ENCODE measurements at regions not wholly inside any gene's neighbourhood (a gene's known extent, or its start where the extent isn't known, plus 50 kb on each side); places are given as distances from the start of the nearest gene placed in this dataset.

DNA sequence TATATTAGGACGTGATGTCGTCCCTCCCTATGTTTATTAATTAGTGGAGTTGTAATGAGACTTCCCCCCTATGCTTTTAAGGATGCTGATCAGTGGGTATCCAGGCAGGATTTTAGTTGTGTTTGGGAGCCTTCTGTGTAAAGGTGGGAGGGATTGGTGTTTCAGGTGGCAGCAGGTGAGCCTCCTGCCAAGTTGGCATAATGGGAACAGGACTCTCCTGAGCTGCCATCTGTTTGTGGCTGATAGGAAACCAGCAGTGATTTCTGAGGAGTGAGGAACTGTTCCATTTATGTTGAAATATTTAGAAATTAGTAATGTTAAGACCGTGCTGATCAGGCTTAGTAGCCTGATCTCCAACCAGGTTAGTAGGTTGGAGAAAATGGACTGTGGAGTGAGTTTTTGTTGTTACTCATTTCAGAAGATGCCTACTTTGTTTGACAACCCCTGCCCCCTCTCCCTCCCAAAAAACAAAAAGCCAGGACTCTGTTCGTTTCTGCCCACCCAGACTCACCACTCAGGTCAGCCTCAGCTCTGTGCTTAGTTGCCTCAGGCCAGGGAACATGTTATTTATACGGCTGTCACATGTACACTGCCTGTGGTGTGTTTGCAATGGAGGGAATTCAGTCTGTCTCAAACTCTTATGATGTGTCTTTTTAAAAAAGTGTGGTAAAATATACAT is 55.4 kb upstream of the TULP4 start:
- TF ChIP-seq NR2C1 (IDR thresholded peaks at IDR 0.05) (no peak), NR2C1 (tag; IDR thresholded peaks at IDR 0.05) (no peak), NELFE (IDR thresholded peaks at IDR 0.05; ENCODE audit: insufficient read depth, insufficient read length) (no peak), ZEB2 (IDR thresholded peaks at IDR 0.05) (no peak)
